Fibroblast of mammary gland (primary cell): ENCODE measurements at regions not wholly inside any gene's neighbourhood (a gene's known extent, or its start where the extent isn't known, plus 50 kb on each side); places are given as distances from the start of the nearest gene placed in this dataset.

Experiments
- DNase-seq: peaks from one replicate; pipeline ENCODE4 v3.0.0-alpha.2; 2010; ENCODE audit warnings: low read depth
- H3K4me3 ChIP-seq: 2 replicates; pipeline ENCODE4 v1.5.1; 2011; ENCODE audit warnings: low read depth, mild to moderate bottlenecking, low read length, moderate library complexity; ENCODE audit not compliant: control insufficient read depth
- TF ChIP-seq, protein P1 (sequence below): conservative IDR thresholded peaks from 2 replicates; pipeline ENCODE4 v1.5.1; 2011; ENCODE audit warnings: low read depth, low read length, inconsistent platforms; ENCODE audit not compliant: control insufficient read depth, insufficient read depth

DNA sequence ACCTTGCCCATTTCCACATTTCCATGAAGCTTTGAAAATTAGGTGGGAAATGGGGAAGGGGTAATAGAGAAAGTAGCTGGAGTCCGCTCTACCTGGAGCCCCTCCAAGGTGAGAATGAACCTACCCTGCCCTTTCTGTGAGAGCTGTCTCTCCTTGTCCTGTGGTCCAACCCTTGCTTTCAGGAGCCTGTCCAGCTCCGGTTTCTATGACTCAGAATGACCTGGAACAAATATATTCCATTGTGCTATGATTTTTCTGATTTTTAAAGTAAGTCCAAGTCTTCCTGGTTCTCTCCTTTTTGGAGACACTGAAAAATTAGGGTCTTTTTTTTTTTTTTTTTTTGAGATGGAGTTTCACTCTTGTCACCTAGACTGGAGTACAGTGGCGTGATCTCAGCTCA is 89.1 kb upstream of the VASH1 start:
- DNase-seq: no peak
- H3K4me3 ChIP-seq: no peak overlapping the region
- TF ChIP-seq, protein P1, sequence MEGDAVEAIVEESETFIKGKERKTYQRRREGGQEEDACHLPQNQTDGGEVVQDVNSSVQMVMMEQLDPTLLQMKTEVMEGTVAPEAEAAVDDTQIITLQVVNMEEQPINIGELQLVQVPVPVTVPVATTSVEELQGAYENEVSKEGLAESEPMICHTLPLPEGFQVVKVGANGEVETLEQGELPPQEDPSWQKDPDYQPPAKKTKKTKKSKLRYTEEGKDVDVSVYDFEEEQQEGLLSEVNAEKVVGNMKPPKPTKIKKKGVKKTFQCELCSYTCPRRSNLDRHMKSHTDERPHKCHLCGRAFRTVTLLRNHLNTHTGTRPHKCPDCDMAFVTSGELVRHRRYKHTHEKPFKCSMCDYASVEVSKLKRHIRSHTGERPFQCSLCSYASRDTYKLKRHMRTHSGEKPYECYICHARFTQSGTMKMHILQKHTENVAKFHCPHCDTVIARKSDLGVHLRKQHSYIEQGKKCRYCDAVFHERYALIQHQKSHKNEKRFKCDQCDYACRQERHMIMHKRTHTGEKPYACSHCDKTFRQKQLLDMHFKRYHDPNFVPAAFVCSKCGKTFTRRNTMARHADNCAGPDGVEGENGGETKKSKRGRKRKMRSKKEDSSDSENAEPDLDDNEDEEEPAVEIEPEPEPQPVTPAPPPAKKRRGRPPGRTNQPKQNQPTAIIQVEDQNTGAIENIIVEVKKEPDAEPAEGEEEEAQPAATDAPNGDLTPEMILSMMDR: no peak

DNA sequence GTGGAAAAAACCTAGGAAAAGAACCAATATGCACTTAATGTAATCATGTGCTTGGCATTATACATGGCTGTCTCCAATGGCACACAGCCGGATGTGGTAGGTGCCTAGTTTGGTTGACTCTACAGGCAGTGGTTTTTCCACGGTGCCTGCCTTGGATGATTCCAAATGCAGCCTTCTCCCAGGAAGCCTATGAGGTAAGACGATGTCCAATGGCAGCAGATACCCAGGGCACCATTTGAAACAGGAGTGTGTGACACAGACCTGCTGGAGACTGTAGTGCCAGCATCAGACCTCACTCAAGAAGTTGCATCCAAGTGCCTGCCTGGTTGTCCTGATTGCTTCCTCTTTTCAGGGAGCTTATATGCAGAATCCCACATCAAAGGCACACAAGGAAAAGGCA is 88.0 kb upstream of the VASH1 start:
- TF ChIP-seq, protein P1: no peak
- H3K4me3 ChIP-seq: no peak overlapping the region
- DNase-seq: no peak

DNA sequence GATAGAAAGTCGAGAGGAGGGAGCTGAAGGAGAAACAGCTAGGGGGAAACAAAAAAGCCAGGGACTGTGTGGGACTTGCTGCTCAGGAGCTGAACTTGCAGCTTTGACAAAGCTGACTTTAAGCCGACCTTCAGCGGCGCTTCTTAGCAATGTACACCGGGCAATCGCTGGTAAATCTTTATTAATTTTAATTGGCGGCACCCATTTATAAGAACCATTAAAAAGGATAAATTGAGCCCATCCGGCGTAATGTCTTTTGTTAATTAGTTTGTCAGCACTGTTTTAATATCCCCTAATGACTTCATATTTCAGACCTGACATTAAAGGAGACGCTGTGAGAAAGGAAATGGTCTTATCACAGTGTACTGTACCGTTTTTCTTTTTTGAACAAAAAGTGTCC is 86.2 kb upstream of the VASH1 start:
- TF ChIP-seq, protein P1: no peak
- no peak overlapping the region for H3K4me3 ChIP-seq
- DNase-seq: no peak

DNA sequence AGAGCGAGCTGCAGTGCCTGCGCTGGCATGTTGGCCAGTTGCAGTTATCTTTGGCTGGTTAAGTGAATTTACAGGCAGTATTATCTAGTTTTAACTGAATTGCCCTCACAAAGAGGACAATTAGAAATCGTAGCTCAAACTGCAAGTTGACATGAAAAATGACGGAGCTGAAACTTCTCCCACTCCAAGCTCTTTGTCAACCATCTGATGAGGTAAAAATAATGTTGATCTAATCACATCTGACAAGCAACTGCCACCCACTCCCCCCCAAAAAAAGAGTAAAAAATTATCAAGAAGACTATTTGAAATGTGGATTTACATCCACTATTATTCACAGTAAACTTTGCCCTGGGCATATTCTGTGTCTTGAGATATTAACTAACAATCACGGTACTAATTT is 84.7 kb upstream of the VASH1 start:
- TF ChIP-seq, protein P1: no peak
- H3K4me3 ChIP-seq: no peak overlapping the region
- no peak for DNase-seq

DNA sequence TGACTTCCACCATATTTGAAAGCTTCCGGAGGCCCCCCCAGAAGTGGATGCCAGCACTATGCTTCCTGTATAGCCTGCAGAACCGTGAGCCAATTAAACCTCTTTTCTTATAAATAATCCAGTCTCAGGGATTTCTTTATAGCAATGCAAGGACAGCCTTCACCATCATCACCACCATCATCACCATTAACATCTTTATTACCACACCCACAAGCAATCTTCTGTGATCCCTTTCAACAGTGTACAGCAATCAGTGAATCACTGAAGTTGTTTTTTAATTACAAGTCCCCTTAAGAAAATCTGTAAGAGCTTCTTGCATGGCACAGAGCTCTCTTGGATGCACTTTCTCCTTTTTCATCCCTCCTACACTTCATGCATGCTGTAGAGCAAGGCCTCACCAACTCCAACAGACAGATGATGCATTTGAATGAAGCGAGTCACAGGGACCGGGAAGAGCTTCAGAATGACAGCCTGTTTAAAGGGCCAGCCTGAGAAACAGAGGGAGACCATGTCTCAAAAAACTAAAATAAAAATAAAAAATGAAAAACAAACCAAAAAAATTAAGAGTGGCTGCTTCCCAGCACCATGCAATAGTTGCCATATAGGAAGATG is 83.6 kb upstream of the VASH1 start:
- DNase-seq: no peak
- TF ChIP-seq, protein P1: no peak
- H3K4me3 ChIP-seq: no peak overlapping the region

DNA sequence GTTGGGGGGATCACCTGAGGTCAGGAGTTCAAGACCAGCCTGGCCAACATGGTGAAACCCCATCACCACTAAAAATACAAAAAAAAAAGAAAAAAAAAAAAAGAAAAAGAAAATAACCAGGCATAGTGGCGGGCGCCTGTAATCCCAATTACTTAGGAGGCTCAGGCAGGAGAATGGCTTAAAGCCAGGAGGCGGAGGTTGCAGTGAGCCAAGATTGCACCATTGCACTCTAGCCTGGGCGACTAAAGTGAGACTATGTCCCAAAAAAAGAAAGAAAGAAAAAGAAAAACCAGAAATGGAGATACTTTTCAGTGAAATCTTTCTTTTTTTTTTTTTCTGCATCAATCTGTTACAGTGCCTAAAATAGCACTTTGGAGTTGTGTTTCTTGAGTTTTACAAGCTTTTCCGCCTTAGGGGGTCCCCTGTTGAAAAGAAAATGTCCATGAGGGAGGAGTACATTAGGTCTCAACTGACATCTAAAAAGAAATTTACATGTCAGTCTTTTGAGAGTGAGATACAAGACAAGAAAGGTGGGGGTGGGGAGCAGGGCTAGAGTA is 82.9 kb upstream of the VASH1 start:
- H3K4me3 ChIP-seq: no peak overlapping the region
- no peak for DNase-seq
- TF ChIP-seq, protein P1: no peak

DNA sequence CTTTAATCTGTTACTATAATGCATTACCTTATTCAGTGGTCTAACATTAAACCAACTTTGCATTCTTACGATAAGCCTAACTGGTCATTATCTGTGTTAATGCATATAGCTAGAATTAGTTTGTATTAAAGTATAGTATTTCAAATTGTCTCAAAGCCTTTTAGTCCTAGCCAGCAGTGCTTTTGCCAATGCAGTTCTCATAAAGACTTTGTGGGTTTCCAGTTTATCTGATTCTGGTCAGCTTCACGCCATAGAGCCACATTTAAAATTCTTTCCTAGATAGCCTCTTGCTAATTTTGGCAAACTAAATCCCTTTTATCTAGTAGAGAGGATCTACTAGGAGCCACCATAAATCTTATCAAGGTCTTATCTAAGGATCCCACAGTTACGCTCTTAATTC is 78.9 kb upstream of the VASH1 start:
- TF ChIP-seq, protein P1: no peak
- no peak for DNase-seq
- H3K4me3 ChIP-seq: no peak overlapping the region
